ENCODE measurements at regions not wholly inside any gene's neighbourhood (a gene's known extent, or its start where the extent isn't known, plus 50 kb on each side); places are given as distances from the start of the nearest gene placed in this dataset.

GRCh38 chr15:26477044-26477443, 295.8 kb downstream of the GABRB3 start:
- no peak for DNase-seq

DNA sequence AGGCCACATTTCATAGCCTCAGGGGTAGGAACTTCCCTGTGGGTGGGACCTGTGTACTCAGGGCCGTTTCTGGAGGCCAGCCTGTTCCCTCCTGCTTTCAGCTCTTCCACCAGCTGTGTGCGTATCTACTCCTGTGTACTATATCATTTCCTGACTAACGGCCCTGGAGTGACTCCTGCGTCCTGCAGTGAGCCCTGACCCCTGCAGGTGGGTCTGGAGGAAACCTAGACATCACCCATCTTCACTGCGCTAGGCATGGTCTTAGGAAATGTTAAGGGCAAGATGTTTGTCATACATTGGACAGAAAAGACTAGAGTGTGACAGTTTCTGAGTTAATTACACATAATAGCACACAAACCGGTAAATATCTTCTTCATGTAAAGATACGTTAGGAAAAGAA, 297.3 kb downstream of the GABRB3 start:
- no peak for DNase-seq

GRCh38 chr15:26472661-26473060, 300.2 kb downstream of the GABRB3 start:
- no peak for DNase-seq

DNA sequence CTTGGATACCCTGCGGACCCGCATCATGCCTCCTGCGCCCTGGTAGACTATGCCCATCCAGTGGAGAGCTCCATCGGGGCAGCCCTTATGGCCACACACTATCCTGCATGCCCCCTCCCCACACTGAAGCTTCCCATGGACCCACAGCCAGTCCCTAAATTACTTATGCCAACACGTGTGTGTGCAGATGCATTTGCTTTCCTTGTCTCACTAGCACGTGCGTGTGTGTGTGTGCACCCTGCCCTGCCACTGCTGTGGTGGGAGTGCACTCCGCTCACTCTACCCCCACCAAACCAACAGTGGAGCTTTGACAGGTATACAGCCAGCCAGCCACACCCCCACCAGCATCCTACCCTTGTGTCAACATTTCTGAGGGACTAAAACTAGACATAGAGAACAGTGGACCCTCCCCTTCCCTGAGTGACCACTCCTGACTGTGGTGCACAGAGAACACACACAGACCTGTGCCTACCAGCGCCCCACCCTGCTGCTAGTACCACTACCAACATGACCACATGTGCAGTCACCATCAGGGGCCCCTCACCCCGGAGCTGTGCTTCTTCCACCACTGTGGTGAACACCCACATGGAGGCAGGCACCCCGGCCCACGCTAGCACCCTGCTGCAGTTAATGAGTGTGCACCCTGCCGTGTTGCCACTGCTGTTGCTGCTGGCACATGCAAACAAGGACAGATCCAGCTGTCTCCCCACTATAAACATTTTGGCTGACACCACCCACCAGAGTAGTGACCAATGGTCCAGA, 310.8 kb downstream of the GABRB3 start:
- no peak for DNase-seq

- no peak for DNase-seq
Measured at GRCh38 chr15:26460165-26460564, 312.7 kb downstream of the GABRB3 start.

GRCh38 chr15:26455828-26456227, 317.0 kb downstream of the GABRB3 start:
- DNase-seq, result no peak

GRCh38 chr15:26453914-26454313, 319.0 kb downstream of the GABRB3 start:
- no peak for DNase-seq

DNA sequence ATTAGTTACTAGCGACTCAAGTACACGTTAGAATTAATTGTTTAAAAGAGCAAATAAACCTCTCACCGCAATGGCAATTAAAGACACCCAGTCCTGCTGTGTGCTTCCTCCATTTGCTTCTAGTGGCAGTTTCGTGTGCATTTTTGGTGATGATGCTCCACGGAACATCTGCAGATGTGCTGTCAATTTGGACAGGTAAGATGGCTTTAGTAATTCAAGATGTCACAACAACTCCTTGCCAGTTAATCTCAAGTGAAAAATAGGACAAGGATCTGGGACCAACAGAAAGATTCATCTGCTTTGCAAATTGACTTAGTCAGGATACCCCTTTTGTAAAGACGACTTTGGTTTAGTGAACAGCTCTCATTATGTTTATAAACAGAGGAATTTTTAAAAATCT, 320.9 kb downstream of the GABRB3 start:
- no peak for DNase-seq

DNA sequence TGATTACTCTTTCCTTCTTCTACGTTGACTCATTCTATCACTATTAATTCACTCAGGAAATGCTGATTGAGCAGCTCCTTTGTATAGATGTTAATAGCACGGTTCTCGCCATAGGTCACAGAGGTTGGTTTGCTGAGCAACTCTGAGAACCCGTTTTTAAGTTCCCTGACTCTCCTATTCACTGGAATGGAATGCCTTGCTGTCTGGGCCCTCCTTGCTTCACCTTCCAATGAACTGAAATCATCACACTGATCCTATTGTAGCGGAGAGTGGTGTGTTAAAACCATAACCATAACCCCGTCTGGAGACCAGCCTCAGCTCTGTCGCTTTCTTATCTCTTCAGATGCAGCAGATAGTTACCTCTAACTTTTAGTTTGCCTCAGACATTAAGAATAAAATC, 323.6 kb downstream of the GABRB3 start:
- DNase-seq, result no peak

- DNase-seq, result no peak
Measured at GRCh38 chr15:26443321-26443720, 329.5 kb downstream of the GABRB3 start.

- no peak for DNase-seq
Measured at GRCh38 chr15:26442680-26443079, 330.2 kb downstream of the GABRB3 start.

DNA sequence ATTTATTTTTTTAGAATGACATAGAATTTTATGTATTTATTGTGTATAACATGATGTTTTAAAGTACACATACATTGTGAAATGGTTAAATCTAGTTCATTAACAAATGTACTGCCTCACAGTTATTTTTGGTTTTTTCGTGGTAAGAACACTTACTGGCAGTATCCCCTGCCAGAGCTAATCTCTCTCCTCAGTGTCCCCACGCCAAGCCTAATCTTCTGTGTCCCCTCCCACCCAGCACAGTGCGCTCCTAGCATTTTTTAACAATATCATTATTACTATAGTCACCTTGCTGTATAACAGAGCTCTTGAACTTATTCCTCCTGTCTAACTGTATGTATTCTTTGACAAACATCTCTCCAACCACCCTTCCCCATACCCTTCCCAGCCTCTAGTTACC, 333.2 kb downstream of the GABRB3 start:
- no peak for DNase-seq

DNA sequence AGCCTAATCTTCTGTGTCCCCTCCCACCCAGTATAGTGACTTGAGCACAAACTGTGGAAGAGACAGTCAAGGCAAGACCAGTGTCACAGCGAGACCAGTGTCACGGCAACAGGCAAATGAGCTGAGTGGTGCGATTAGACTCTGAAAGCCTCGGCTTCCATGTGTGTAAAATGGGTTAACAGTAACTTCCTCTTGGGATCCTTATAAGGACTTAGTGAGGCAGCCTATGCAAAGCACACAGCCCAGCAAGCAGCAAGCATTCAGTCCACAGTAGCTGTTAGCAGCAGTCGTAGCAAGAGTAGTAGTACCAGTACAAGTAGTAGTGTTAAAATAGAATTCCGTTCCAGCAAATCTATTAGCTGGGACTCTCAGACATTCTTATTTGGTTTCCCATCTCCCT, 334.1 kb downstream of the GABRB3 start:
- DNase-seq, result no peak

GRCh38 chr15:26438316-26438715, 334.6 kb downstream of the GABRB3 start:
- no peak for DNase-seq

- no peak for DNase-seq
Measured at GRCh38 chr15:26433818-26434217, 339.0 kb downstream of the GABRB3 start.

- no peak for DNase-seq
Measured at GRCh38 chr15:26433060-26433459, 339.8 kb downstream of the GABRB3 start.

DNA sequence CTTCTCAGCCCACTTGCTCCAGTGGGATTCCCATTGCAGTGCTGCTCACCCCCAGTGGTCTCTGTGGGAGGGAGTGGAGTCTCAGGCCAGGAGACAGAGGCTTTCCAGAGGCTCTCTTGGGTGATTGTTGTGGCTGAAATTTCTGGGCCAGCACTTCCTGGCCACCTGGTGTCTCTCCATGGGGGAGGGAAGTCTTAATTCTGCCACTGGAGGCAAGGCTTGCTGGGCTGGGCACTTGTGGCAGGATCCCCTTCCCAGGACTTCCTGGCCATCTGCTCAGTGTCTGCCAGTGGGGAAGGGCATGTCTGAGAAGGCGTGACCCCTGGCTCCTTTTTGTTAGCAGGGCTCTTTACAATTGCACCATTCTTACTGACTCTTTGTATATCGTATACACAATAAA, 351.8 kb downstream of the GABRB3 start:
- no peak for DNase-seq

- no peak for DNase-seq
Measured at GRCh38 chr15:26395624-26396023, 377.2 kb downstream of the GABRB3 start.

- DNase-seq, result no peak
Measured at GRCh38 chr15:26394801-26395200, 378.1 kb downstream of the GABRB3 start.

DNA sequence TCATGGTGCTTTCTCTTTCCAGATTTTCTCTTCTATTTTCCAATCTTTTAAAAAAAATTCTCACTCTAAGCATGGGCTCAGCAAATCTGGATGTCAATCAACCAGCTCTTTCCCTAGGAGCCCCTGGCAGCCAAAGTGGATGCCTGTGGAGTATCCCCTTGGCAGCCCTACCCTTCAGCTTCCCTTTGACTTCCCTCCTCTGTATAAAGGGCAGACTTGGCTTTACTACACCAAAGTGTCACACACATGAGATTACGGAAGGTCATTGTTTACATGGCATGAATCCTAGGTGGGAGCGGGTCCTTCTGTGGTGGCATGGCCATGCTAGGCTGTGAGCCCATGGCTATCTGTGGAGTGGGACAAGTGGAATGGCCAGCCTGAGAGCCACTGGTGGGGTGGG, 379.9 kb downstream of the GABRB3 start:
- DNase-seq, result no peak

- DNase-seq, result no peak
Measured at GRCh38 chr15:26391567-26392194, 381.2 kb downstream of the GABRB3 start.

GRCh38 chr15:26382444-26383072, 390.3 kb downstream of the GABRB3 start:
- no peak for DNase-seq

DNA sequence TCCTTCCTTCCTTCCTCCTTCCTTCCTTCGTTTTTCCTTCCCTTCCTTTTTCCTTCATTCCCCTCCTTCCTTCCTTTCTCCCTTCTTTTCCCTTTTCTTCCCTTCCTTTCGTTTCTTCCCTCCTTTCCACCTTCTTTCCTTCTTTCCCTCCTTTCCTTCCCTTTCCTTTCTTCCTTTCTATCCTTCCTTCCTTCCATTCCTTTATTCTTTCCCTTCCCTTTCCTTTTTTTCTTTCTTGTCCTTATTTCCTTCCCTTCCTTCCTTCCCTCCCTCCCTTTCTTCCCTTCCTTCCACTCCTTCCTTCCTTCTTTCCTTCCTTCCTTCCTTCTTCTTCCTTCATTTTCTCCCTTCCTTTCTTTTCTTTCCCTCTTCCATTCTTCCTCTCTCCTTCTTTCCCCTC, 394.6 kb downstream of the GABRB3 start:
- DNase-seq, result no peak

DNA sequence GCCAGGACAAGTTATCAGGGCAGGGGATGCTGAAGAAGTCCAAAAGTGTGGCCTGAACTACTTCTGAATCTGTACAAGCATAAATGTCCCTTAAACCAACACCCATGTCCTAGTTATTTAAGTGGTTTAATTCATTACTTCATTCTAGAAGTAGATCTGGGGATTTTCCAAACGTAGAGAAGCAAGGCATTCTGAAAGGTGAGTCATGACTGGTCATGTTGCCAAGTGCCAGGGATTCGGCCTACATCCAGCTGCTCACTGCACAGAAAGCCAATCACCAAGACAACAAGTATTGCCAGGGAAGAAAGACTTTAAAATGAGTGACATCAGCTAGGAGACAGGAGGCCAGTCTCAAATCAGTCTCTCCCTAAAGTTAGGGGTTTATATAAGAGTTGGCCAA, 396.6 kb downstream of the GABRB3 start:
- no peak for DNase-seq
